Stimulated activated CD4-positive, alpha-beta T cell treated with anti-CD3 and anti-CD28 coated beads, TNF-alpha, amount 100 ng/mL, for 4 hours (primary cell): ENCODE measurements at regions not wholly inside any gene's neighbourhood (a gene's known extent, or its start where the extent isn't known, plus 50 kb on each side); places are given as distances from the start of the nearest gene placed in this dataset.
"Not testable (repeated sequence)": the region's sequence is repeated elsewhere in the genome, so short reads cannot be mapped to it uniquely, and the experiment has no call there.

ENCODE experiments used
- DNase-seq, 3 experiments: peaks; one replicate each; pipeline ENCODE4 v3.0.0-alpha.2; 2020; ENCODE audit warnings: low read depth in 3 of 3

DNA sequence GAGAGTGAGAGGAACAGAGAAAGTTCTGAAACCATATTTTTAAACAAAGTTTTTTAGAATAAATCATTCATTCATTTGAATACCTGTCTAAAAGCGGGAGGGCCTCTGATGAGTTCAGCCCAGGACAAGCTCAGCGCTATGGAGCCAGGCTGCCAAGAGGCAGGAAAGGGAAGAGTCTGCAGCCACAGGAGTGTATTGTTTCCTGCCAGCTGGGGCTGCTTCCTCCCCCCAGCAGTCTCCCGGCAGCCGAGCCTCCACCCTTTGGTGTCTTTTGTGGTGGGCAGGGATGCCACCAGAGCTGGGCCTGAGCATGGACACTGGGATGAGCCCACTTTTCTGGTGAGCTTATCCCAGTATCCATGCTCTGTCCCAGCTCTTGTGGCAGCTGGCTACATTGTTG lies 199.5 kb upstream of the TPRG1 start:
- no peak for DNase-seq

DNA sequence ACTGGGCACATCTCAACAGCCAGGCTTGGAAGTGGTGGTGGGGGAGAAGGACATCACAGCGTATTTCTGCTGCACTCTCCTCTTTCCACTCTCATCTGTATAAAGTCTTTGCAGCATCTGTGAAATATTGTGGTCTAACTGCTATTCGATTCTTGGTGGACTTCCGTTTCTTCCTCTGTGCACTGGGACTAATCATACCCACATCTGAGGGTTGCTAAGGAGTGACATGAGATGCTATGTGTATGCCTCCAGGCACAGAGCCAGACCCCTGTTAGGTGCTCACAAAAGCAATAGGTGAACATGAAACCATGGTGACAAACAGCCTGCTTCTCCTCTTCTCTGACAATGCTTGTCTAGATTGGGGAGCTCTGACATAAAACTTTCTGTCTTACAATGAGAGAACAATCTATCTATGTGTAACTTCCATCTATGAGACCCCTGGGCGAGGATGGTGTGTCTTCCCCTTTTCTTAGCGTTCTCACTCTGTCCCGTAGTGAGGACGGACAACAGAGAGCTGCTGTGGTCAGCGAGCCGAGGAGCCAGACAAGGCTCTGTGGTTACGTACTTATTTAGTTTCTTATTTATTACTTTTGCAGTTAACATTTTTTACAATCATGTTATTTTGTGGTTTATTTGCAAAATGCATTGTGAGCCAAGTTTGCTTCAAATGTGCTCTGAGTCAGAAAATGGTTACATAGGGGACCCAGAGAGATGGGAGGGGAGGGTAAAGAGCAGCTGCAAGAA lies 196.7 kb upstream of the TPRG1 start:
- DNase-seq, result no peak

DNA sequence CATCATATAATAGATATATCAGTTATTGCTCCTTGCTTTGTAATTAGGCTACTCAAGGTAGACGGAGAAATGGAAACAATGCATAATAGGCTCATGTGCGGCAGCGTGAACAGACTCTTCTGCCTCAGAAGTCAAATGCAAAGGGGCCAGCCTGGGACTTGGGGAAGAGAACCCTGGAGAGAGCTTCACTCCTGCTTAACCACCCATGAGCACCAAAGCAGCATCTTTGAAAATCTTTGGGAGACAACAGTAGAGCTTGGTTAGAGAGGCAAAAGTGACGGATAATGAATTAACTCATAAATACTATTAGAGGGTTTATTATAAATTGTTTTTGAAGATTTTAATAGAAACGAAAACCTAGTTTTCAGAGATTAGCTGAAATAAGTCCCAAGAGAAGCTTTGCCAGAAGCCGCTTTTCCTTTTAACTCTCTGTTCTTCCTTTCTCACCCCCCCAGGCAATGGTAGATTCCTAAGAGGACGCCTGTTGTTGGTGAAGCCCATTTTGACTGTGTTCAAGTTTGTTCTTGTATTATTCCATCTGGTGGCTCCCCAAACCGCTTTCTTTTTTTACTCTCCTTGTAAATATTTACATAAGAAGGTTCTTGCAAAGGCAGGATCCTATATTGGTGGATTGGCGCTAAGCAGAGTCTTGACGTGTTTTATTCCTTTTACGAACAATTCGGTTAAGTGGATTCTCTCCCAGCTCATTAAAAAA lies 196.0 kb upstream of the TPRG1 start:
- no peak for DNase-seq

DNA sequence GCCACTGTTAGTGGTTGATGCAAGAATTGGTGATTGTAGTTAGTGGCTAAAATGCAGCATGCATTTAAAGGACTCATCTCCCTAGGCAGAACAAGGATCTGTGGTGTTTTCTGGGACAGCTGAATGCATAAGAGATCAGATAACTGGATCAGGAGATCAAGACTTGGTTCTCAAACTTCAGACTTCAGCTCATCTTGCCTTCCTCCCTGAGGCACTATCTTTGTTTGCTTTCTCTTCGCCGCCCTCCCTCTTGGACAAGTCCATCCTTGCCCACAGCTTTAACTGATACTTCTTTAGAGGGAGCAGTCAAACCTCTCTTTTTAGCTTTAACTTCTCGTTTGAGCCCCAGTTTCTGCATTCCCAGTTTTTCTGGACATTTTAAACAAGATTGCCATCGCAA lies 195.4 kb upstream of the TPRG1 start:
- DNase-seq, result no peak

DNA sequence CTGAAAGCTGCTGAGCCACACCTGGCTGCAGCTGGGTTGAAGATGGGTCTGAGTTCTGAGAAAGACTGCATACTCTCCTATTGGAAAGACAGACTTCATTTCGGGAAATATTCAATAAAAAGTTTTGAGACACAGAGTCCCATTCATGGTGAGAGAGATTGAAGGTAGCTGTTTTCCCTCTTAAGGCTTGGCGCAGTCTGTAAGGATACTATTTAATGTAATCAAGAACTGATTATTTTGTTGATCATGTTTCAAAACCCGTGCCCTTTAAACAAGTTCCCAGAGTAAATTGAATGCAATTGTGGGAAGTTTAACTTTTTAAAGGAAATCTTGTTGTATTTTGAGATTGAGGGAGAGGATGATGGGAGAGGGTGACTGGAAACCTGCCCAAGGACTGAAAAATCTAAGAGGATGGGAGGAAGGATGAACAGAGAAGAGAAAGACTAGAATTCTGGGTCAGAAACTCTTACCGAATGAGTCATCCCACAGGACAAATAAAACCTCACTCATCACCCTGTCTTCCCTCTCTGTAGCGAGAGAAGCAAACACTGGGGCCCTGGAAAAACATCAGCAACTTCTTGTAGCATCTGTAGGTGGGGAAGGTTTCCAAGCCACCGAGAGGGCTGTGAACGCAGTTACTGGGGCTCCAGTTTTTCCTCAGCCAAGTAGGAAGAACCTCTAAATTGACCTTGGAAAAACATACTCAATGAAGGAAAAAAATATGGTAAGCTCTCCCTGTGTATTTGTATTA lies 193.2 kb upstream of the TPRG1 start:
- no peak for DNase-seq

DNA sequence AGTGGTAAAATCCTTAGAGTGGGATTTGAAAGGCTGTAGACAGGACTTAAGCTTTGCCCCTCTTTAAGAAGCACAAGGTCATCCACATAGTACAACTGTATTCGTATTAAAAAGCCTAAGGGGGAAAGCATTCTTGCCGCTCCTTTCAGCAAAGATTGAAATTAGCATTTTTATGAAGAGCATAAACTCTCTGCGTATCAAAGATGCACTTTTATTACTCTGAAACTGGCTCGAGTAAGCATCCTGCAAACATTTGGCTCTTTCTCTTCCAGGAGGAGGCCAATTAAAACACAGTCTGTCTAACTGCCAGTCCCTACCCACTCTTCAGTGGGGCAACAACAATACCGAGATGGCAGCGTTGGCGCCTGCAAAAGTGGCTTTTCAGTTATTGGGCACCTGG lies 192.5 kb upstream of the TPRG1 start:
- DNase-seq, result no peak

DNA sequence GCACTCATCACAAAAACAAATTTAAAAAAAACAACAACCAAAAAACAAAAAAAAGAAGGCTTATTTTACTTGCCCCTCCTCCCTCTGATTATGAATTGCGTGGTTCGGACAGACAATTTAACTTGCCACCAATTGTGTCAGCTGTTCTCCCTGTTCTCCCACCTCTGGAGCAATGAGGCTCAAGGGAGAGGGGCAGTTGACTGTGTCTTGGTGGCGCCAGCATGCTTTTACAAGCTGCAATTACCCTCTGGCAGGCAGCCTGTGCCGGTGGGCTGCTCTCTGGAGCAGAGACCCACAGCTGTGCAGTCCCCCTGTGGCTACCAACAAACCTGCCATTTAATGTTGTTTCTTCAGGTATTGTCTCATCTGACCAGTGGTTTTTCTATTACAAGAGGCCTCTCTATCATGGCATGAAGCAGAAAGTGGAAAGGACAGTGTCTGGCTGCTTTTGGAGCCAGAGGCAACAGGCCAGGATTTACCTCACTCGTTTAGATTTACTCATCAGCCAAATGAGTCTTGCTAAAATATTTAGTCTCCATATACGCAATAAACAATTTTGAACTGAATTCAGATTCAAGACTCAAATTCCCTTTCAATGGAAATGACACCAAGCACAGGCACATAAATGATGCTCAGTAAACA lies 192.0 kb upstream of the TPRG1 start:
- no peak for DNase-seq

DNA sequence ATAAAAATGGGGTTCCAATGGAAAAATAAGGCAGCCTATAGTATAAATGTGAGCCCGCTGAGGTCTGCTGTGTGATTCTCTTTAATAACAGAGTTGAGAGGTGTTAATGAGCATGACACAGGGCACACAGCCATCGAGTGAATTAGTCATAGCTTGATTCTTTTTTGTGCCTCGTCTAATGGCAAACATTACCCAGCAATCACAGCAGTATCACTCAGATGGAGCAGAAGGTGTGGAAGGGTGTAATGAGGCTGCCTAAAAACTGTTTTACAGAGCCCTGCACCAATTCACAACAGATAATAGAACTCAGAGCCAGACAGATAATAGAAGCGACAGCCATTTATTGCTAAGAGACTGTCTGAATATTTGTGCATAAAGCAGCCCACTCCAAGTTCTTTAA lies 178.6 kb upstream of the TPRG1 start:
- DNase-seq, result no peak

DNA sequence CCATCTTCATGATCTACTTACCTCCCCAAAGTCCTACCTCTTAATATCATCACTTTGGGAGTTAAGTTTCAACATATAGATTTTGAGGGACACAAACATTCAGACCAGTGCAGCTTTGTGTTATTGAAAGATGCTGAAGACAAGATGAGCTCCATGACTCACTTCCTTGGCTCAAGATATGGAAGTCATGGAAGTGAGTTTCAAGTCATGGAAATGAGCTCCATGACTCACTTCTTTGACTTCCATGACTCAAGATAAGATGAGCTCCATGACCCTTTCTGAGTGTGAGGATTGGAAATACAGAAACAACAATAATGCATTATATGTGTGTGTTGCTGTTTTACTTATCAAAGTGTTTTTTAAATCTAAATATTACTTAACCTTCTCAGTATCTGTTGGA lies 170.2 kb upstream of the TPRG1 start:
- no peak for DNase-seq

DNA sequence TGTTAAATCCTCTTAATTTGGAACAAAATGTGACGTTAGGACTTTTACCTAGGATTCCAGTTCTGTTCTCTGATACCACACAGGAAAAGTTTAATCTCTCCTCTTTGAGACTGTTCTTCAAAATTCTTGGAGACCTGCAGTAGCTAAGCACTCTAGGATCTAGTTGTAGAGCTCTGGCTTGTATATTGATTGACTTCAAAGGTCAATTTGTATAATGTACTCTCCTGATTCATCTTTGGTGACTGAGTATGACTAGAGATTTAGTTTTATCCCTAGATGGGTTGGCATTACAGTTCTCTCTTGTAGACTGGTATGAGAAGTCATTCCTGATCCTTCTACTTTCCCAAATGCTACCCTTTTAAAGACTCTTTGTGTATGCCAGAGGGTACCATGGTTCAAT lies 168.4 kb upstream of the TPRG1 start:
- DNase-seq, result no peak

DNA sequence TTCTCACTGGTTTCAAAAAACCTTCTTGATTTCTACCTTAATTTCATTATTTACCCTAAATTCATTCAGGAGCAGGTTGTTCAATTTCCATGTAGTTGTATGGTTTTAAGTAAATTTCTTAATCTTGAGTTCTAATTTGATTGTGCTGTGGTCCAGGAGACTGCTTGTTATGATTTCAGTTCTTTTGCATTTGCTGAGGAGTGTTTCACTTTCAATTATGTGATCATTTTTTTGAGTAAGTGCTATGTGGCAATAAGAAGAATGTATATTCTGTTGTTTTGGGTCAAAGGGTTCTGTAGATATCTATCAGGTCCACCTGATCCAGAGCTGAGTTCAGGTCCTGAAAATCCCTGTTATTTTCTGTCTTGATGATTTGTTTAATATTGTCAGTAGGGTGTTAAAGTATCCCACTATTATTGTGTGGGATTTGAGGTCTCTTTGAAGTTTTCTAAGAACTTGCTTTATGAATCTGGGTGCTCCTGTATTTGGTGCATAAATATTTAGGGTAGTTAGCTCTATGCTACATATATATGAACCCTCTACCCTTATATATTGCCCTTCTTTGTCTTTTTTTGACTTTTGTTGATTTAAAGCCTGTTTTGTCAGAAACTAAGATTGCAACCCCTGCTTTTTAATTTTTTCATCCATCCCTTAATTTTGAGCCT lies 158.4 kb upstream of the TPRG1 start:
- DNase-seq, result no peak

DNA sequence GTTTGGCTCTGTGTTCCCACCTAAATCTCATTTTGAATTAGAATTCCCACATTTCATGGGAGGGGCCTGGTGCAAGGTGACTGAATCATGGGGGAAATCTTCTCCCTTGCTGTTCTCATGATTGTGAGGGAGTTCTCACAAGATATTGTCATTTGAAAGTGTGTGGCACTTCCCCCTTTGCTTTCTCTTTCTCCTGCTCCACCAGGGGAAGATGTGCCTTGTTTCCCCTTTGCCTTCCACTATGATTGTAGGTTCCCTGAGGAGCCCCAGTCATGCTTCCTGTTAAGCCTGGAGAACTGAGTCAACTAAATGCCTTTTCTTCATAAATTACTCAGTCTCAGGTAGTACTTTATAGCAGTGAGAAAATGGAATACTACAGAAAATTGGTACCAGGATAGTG lies 157.2 kb upstream of the TPRG1 start:
- DNase-seq, result no peak

DNA sequence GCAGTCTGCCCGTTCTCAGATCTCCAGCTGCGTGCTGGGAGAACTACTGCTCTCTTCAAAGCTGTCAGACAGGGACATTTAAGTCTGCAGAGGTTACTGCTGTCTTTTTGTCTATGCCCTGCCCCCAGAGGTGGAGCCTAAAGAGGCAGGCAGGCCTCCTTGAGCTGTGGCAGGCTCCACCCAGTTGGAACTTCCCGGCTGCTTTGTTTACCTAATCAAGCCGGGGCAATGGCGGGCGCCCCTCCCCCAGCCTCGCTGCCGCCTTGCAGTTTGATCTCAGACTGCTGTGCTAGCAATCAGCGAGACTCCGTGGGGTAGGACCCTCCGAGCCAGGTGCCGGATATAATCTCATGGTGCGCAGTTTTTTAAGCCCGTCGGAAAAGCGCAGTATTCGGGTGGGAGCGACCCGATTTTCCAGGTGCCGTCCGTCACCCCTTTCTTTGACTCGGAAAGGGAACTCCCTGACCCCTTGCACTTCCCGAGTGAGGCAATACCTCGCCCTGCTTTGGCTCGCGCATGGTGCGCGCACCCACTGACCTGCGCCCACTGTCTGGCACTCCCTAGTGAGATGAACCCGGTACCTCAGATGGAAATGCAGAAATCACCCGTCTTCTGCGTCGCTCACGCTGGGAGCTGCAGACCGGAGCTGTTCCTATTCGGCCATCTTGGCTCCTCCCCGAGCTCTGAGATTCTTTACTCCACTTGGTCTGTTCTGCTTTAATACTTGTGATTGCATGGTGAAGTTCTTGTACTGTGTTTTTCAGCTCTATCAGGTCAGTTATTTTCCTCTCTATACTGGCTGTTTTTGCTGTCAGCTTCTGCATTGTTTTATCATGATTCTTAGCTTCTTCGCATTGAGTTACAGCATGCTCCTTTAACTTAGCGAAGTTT lies 148.9 kb upstream of the TPRG1 start:
- not testable (repeated sequence) for DNase-seq

DNA sequence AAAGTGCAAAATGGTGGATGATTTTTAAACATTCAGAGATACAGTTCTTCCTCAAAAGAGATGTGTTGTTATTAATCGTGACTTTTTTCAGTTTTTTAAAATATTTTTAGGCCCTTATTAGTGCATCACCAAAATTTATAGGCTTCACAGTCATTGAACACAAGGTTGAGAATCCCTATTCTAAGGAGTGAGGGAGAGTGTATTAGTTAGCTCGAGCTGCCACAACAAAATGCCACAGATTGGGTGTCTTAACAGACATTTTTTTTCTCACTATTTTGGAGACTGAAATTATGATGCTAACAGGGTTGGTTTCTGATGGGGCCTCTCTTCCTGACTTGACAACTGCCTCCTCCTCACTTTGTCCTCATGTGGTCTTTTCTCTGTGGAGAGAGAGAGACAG lies 145.9 kb upstream of the TPRG1 start:
- DNase-seq, result no peak

DNA sequence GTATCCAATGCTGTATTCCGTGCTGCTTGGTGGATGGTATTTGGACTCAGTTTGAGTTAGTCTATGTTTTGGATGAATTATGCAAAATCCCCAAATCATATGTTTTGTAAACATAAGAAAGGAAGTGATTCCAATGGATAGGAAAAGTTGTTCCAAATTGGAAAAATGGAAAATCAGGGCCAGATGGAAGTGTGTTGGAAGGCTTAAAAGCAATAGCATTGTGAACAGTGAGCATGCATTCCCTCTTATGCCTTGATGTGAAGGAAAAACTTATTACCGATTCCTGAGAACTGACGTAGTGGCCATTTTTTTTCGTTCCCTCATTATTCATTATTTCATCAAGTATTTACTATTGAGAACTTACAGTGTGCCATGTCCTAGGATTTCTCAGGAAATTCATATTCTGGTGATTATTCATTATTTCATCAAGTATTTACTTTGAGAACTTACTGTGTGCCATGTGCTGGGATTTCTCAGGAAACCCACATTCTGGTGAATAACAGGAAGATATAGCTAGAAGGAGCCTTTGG lies 144.1 kb upstream of the TPRG1 start:
- DNase-seq, result no peak

DNA sequence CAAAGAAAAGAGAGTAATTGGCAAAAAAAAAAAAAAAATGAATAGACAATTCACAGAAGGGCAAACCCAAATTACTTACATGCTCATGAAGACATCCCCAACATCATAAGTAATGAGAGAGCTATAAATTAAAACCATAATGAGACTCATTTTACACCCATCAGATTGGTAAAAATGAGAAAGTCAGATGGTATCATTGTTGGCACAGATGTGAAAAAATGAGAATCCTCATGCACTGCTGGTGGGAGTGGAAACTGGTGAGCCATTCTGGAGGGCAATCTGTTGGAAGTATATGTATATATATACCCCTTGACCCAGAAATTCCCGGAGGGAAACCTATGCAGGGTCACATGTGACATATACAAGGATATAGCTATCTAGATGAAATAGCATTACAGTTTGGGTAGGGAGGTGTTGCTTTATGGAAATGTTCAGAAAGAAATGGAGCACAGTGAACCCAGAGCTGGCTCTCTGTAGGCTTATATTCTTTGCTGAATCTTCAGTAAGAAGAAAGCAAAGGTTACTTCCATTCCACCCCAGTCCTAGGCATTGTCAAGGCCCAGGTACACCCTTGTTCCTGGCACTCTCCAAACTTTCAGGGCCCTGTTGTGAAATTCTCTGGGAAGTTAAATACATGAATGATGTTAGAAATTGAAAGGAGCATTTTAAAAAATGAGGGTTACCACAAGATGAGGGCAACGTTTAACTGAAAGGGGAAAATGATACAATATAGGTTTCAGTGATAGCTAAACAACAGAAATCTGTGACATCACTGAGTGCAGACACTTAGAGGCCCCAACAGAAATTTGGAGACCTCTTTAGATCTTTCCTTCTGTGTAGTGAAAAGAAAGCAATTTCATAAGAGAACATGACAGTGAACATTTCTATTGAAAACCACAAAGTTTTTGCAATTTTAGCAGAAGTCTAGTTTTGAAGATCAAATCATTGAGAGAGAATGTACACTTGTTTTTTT lies 132.7 kb upstream of the TPRG1 start:
- no peak for DNase-seq

DNA sequence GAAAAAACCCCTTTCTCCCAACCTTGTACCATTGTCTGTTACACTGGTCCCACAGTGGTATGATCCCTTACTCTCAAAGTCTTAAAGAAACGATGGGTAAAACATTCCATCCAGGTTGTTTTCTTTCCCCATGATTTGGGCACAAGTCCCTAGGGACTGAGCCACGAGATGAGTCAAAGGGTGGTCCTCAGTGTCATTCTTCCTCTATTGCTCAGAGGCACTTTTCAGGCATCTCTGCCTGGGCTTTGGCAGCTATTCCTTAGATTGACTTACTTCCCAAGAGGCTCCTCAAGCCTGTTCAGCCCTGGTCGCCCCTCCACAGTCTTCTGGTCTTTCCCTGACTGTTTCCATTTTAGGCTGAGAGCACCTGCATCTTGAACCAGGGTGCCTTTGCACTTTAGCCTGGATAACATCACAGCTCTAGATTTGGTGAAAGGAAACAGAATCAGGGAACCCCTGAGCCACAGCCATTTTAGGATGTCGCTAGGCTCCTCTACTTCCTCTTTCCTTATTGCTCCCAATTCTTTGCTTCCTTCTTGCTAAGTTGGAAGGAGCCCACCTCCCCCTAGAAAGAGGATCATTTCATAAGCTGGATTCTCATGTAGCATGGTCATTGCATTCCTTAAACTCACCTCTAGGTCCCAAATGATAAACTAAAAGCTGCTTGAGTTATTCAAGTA lies 131.0 kb upstream of the TPRG1 start:
- no peak for DNase-seq

DNA sequence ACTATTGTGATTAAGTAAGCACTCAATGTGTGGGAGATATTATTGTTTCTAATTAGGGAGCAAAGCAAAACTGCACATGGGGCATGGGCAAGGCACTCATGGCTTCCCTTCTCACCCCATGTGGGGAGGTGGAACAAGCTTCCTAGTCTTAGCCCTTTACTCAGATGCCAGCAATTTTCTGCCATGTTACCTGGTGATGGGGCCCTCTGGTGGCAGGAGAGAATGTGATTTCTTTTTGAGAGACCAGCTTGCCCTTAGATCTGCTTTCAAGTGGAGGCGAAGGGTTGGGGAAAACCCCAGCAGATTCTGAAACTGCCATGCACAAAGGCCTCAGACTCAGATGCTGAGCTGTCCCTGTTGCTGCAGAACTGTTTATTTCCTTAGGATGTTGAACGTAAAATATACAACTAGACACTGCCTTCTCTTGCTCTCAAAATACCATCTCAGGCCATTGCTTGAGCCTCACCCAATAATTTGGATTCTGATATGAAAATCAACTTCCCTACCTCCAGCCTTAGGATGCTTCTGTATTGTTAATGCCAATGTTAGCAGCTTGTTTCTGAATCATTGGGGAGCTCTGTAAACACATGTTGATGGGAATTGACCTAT lies 130.2 kb upstream of the TPRG1 start:
- DNase-seq, result peak; percentile 29 to 63 (median 52)
